Thyroid gland (tissue), 4 donors: ENCODE measurements at regions not wholly inside any gene's neighbourhood (a gene's known extent, or its start where the extent isn't known, plus 50 kb on each side); places are given as distances from the start of the nearest gene placed in this dataset.

Experiments used
- CTCF ChIP-seq, 6 experiments: fragments of 200-600 bp in 3 of 6; fragments of 450-650 bp in 3 of 6; sonication (generic) in 3 of 6; IDR thresholded peaks; one replicate each; pipeline ENCODE4 v1.5.1; 2016 to 2019; ENCODE audit warnings: antibody characterized with exemption in 6 of 6, mild to moderate bottlenecking in 2 of 6, inconsistent platforms in 1 of 6, moderate library complexity in 1 of 6
- POLR2A ChIP-seq, 2 donors: fragments of 450-650 bp; IDR thresholded peaks; one replicate each; pipeline ENCODE4 v1.6.1; 2017; ENCODE audit warnings: antibody characterized with exemption in 2 of 2, mild to moderate bottlenecking in 2 of 2, moderate library complexity in 1 of 2

- TF ChIP-seq CTCF (IDR thresholded peaks at IDR 0.05) (no peak), POLR2A (IDR thresholded peaks at IDR 0.05) (no peak)
Measured at GRCh38 chr13:58992478-58993042, 1171.2 kb downstream of the DIAPH3 start.
